ENCODE measurements at regions not wholly inside any gene's neighbourhood (a gene's known extent, or its start where the extent isn't known, plus 50 kb on each side); places are given as distances from the start of the nearest gene placed in this dataset.

DNA sequence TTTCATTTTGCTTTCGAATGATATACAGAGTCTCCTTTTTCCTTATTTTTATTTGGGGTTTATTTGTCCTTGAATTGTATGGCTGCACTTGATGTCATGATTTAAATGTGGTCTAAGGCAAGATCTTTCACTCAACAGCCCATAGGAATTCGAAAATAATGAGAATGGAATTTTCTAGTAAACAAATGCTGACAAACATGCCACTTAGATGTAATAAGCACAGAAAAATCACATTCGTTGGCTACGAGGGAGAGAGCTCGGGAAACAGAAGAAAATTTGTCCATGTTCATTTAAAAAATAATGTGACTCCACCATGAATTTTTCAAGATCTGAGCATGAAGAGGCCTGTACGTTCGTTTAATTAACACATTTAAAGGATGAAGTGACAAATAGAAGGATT, 73.0 kb downstream of the BLID start:
- Histone ChIP-seq H3K27me3 (ENCODE audit: control insufficient read depth in 3 of 3, insufficient read depth in 3 of 3, low read length in 2 of 3) (no peaks in the 10 kb centered on the region), H3K4me3 (no peak overlapping the region), H3K9ac (ENCODE audit: insufficient read depth in 1 of 2, low read length in 2 of 2) (no peak overlapping the region), H3K4me1 (ENCODE audit: control insufficient read depth in 5 of 5, insufficient read depth in 5 of 5, low read length in 5 of 5) (peaks cover 0 to 5% (median 0%) of the 10 kb centered on the region in 5 donors), H3K36me3 (ENCODE audit: control insufficient read depth in 4 of 4, insufficient read depth in 4 of 4, low read length in 4 of 4) (no peaks in the 10 kb centered on the region), H3K9me3 (ENCODE audit: control insufficient read depth in 4 of 4, insufficient read depth in 3 of 4, low read length in 3 of 4) (no peaks in the 10 kb centered on the region), H3K27ac (ENCODE audit: low read depth in 1 of 2, low read length in 1 of 2) (no peak overlapping the region)
- DNase-seq (no peak), ATAC-seq (ENCODE audit: insufficient read depth, low FRiP score) (no peak)
- WGBS, 2 donors: 30 to 72% methylated on average over 7 of the region's 7 CpGs
- TF ChIP-seq, protein P1, sequence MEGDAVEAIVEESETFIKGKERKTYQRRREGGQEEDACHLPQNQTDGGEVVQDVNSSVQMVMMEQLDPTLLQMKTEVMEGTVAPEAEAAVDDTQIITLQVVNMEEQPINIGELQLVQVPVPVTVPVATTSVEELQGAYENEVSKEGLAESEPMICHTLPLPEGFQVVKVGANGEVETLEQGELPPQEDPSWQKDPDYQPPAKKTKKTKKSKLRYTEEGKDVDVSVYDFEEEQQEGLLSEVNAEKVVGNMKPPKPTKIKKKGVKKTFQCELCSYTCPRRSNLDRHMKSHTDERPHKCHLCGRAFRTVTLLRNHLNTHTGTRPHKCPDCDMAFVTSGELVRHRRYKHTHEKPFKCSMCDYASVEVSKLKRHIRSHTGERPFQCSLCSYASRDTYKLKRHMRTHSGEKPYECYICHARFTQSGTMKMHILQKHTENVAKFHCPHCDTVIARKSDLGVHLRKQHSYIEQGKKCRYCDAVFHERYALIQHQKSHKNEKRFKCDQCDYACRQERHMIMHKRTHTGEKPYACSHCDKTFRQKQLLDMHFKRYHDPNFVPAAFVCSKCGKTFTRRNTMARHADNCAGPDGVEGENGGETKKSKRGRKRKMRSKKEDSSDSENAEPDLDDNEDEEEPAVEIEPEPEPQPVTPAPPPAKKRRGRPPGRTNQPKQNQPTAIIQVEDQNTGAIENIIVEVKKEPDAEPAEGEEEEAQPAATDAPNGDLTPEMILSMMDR (IDR thresholded peaks at IDR 0.05; ENCODE audit: control extremely low read depth, extremely low read depth): no peak

DNA sequence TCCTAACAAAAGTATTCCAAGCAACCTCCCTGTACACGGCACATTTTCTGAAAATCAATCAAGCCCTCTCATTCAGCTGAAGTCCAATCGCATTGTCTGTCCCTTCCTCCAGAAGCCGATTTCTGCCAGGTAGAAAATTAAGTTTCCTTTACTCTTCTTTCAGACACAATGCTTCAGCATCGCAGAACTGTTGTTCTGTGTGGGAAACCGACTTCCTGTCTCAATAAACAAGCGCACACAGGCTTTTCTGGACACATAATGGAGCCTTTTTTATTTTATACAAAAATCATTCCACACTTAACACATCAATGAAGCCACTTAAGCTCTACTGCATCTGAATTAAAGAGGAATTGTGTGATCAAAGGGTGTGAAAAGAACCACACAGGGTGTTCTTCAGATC, 75.6 kb downstream of the BLID start:
- 31 to 34% methylated on average over 6 of the region's 6 CpGs for whole genome bisulfite sequencing, 2 donors
- Histone ChIP-seq H3K9ac (ENCODE audit: insufficient read depth in 1 of 2, low read length in 2 of 2) (peak overlapping the region in 1 of 2 donors; percentile 53), H3K4me1 (ENCODE audit: control insufficient read depth in 5 of 5, insufficient read depth in 5 of 5, low read length in 5 of 5) (peaks cover 0 to 12% (median 0%) of the 10 kb centered on the region in 5 donors), H3K27me3 (ENCODE audit: control insufficient read depth in 3 of 3, insufficient read depth in 3 of 3, low read length in 2 of 3) (no peaks in the 10 kb centered on the region), H3K9me3 (ENCODE audit: control insufficient read depth in 4 of 4, insufficient read depth in 3 of 4, low read length in 3 of 4) (no peaks in the 10 kb centered on the region), H3K27ac (ENCODE audit: low read depth in 1 of 2, low read length in 1 of 2) (no peak overlapping the region), H3K4me3 (no peak overlapping the region), H3K36me3 (ENCODE audit: control insufficient read depth in 4 of 4, insufficient read depth in 4 of 4, low read length in 4 of 4) (no peaks in the 10 kb centered on the region)
- DNase-seq (peak in 2 of 3 donors; percentile 34 to 46), ATAC-seq (ENCODE audit: insufficient read depth, low FRiP score) (no peak)
- TF ChIP-seq, protein P1 (IDR thresholded peaks at IDR 0.05; ENCODE audit: control extremely low read depth, extremely low read depth): no peak

DNA sequence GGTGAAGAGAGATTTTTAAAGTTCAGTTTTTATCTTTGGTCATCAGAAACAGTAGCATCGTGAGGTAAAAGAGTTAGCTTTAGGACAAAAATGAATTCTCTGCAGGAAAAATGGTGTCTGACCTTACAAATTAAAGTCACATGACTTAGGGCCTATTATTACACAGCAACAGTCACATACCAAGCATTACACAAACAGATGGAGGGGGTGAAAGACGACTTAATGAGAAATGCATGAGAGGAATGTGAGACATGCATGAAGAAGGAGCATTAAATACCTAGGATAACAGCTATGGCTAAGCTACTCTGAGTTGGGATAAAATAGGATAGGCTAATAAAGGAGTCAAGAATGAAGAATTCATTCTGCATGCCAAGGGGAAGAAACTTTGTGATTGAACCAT, 77.5 kb downstream of the BLID start:
- DNase-seq: no peak
- Histone ChIP-seq H3K9ac (ENCODE audit: insufficient read depth in 1 of 2, low read length in 2 of 2) (no peak overlapping the region), H3K4me3 (no peak overlapping the region), H3K9me3 (ENCODE audit: control insufficient read depth in 4 of 4, insufficient read depth in 3 of 4, low read length in 3 of 4) (no peaks in the 10 kb centered on the region), H3K27me3 (ENCODE audit: control insufficient read depth in 3 of 3, insufficient read depth in 3 of 3, low read length in 2 of 3) (no peaks in the 10 kb centered on the region), H3K27ac (ENCODE audit: low read depth in 1 of 2, low read length in 1 of 2) (no peak overlapping the region), H3K4me1 (ENCODE audit: control insufficient read depth in 5 of 5, insufficient read depth in 5 of 5, low read length in 5 of 5) (peaks cover 0 to 12% (median 0%) of the 10 kb centered on the region in 5 donors), H3K36me3 (ENCODE audit: control insufficient read depth in 4 of 4, insufficient read depth in 4 of 4, low read length in 4 of 4) (no peaks in the 10 kb centered on the region)
- WGBS, 2 donors: 63 to 81% methylated on average over 2 of the region's 2 CpGs
- ATAC-seq (ENCODE audit: insufficient read depth, low FRiP score): no peak
- TF ChIP-seq, protein P1 (IDR thresholded peaks at IDR 0.05; ENCODE audit: control extremely low read depth, extremely low read depth): no peak

DNA sequence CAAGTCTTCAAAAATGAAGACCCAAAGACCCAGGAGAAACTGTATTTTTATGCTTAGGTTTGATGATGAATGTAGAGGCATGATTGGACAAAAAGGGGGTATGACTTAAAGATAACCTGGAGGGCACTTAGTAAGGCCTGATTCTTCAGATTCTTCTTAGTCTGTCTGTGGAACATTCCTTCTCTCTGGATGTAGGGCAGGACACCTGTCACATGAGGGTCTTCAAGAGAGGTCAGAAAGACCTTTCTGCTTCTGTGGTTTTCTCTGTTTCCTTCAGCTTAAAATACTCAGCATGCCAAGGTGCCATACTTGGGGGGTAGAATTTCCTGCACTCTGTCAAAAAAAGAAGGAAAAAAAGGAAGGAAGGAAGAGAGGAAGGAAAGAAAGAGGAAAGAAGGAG, 78.1 kb downstream of the BLID start:
- H3K36me3 ChIP-seq (ENCODE audit: control insufficient read depth in 4 of 4, insufficient read depth in 4 of 4, low read length in 4 of 4): no peaks in the 10 kb centered on the region
- ATAC-seq (ENCODE audit: insufficient read depth, low FRiP score) (no peak), DNase-seq (no peak)
- H3K27ac ChIP-seq (ENCODE audit: low read depth in 1 of 2, low read length in 1 of 2): no peak overlapping the region
- H3K9ac ChIP-seq (ENCODE audit: insufficient read depth in 1 of 2, low read length in 2 of 2): no peak overlapping the region
- peaks cover 0 to 12% (median 0%) of the 10 kb centered on the region in 5 donors for H3K4me1 ChIP-seq (ENCODE audit: control insufficient read depth in 5 of 5, insufficient read depth in 5 of 5, low read length in 5 of 5)
- no peak overlapping the region for H3K4me3 ChIP-seq
- TF ChIP-seq, protein P1 (IDR thresholded peaks at IDR 0.05; ENCODE audit: control extremely low read depth, extremely low read depth): no peak
- H3K27me3 ChIP-seq (ENCODE audit: control insufficient read depth in 3 of 3, insufficient read depth in 3 of 3, low read length in 2 of 3): no peaks in the 10 kb centered on the region
- no peaks in the 10 kb centered on the region for H3K9me3 ChIP-seq (ENCODE audit: control insufficient read depth in 4 of 4, insufficient read depth in 3 of 4, low read length in 3 of 4)
